ENCODE measurements at regions not wholly inside any gene's neighbourhood (a gene's known extent, or its start where the extent isn't known, plus 50 kb on each side); places are given as distances from the start of the nearest gene placed in this dataset.

DNA sequence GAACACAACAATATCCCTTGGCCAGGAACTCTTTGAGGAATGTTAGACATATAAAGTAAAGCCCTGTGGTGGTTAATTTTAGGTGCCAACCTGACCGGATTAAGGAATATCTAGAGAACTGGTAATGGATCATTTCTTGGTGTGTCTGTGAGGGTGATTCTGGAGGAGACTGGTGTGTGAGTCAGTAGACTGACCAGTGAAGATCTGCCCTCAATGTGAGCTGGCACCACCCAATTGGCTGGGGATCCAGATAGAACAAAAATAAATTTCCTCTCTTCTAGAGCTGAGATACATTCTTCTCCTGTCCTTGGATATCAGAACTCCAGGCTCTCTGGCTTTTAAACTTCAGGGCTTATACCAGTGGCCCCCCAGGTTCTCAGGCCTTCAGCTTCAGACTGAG, 56.2 kb upstream of the TNPO1 start:
- TF ChIP-seq, protein P1, sequence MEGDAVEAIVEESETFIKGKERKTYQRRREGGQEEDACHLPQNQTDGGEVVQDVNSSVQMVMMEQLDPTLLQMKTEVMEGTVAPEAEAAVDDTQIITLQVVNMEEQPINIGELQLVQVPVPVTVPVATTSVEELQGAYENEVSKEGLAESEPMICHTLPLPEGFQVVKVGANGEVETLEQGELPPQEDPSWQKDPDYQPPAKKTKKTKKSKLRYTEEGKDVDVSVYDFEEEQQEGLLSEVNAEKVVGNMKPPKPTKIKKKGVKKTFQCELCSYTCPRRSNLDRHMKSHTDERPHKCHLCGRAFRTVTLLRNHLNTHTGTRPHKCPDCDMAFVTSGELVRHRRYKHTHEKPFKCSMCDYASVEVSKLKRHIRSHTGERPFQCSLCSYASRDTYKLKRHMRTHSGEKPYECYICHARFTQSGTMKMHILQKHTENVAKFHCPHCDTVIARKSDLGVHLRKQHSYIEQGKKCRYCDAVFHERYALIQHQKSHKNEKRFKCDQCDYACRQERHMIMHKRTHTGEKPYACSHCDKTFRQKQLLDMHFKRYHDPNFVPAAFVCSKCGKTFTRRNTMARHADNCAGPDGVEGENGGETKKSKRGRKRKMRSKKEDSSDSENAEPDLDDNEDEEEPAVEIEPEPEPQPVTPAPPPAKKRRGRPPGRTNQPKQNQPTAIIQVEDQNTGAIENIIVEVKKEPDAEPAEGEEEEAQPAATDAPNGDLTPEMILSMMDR (IDR thresholded peaks at IDR 0.05), result no peak
- no peak for DNase-seq (ENCODE audit: low spot score)
- H3K4me3 ChIP-seq, result no peak overlapping the region
- H3K27ac ChIP-seq, result no peak overlapping the region

DNA sequence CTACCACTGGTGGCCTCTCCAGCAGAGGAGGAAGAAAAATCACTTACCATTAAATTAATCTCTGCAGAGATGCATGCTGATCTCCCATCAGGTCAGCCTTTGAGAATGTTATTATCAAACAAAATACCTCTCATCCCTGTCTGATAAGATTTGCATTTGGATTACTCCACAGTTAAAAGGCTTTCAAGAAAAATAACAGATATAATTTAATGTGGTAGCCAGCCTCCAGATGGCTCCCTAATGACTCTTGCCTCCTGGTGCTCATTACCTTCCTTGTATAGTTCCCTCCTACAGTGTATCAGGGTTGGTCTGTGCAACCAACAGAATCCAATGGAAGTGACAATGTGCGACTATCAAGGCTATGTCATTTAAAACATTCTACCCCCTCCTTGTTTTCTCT, 63.6 kb upstream of the TNPO1 start:
- TF ChIP-seq, protein P1 (IDR thresholded peaks at IDR 0.05), result no peak
- DNase-seq (ENCODE audit: low spot score), result no peak
- no peak overlapping the region for H3K27ac ChIP-seq
- H3K4me3 ChIP-seq, result no peak overlapping the region

DNA sequence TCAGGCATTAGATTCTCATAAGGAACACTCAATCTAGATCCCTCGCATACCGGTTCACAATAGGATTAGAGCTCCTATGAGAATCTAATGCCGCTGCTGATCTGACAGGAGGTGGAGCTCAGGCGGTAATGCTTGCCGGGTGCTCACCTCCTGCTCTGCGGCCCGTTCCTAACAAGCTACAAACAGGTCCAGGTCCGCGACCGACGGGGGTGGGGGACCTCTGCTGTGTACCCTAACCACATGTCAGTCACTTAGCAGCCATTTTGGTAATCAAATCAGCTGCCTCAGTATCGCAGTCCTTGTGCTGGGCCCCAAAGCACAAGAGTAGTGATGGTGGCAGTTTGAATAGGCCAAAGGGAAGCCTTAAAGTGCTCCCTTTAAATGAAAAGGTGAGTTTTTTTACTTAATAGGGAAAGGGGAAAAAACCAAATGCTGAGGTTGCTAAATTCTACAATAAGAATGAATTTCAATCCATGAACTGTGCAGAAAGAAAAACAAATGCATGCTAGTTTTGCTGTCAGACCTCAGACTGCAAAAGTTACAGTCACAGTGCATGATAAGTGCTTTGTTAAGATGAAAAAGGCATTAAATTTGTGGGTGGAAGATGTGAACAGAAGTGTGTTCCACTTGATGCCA, 67.0 kb upstream of the TNPO1 start:
- H3K27ac ChIP-seq, result no peak overlapping the region
- no peak overlapping the region for H3K4me3 ChIP-seq
- TF ChIP-seq, protein P1 (IDR thresholded peaks at IDR 0.05), result no peak
- DNase-seq (ENCODE audit: low spot score), result no peak

DNA sequence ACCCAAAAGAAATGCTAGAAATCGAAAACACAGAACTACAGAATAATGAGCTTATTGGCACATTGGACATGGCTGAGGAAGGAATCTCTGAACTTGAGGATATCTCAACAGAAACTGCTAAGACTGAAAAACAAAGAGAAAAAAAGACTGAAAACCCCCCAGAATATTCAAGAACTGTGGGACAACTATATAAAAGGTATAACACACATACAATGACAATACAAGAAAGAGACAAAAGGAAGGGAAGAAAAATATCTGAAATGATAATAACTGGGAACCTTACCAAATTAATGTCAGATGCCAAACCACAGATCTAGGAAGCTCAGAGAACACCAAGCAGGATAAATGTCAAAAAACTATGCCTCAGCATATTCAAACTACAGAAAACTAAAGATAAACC, 68.6 kb upstream of the TNPO1 start:
- TF ChIP-seq, protein P1 (IDR thresholded peaks at IDR 0.05), result no peak
- no peak for DNase-seq (ENCODE audit: low spot score)
- no peak overlapping the region for H3K4me3 ChIP-seq
- no peak overlapping the region for H3K27ac ChIP-seq

DNA sequence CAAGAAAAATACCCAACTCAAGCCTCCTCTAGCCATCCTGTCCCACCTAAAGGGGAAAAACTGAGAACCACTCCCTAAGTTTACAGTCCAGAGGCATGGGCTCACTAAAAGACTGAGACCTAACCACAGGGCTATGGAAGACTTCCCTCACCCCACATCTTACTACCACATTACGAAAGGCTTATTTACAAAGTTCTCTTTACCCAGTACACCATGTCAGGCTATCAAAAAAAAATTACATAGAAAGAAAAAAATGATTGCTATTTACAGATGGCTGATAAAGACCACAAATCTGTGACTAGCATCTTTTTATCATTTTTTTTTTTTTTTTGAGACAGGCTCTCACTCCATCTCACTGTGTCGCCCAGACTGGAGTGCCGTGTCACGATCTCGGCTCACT, 69.7 kb upstream of the TNPO1 start:
- Histone ChIP-seq H3K4me3 (no peak overlapping the region), H3K27ac (no peak overlapping the region)
- TF ChIP-seq, protein P1 (IDR thresholded peaks at IDR 0.05), result no peak
- DNase-seq (ENCODE audit: low spot score), result no peak

DNA sequence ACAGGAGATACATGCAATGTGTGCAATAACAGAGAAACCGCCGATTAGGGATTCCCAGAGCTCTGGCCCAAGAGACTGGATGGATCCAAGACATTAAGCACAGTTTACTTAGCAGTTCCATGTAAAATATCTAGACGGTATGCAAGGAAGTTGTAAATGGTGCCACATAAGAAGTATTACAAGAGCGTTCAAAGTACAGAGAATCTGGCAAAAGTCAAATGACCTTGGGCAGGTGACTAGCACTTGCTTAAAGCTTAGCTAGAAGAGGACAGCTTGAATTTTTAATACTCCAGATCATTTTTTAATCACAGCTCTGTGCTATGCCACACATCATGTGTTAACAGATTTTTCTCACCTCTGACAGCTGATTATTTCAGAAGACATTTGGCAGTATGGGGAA, 72.3 kb upstream of the TNPO1 start:
- no peak overlapping the region for H3K27ac ChIP-seq
- TF ChIP-seq, protein P1 (IDR thresholded peaks at IDR 0.05), result no peak
- no peak for DNase-seq (ENCODE audit: low spot score)
- no peak overlapping the region for H3K4me3 ChIP-seq

DNA sequence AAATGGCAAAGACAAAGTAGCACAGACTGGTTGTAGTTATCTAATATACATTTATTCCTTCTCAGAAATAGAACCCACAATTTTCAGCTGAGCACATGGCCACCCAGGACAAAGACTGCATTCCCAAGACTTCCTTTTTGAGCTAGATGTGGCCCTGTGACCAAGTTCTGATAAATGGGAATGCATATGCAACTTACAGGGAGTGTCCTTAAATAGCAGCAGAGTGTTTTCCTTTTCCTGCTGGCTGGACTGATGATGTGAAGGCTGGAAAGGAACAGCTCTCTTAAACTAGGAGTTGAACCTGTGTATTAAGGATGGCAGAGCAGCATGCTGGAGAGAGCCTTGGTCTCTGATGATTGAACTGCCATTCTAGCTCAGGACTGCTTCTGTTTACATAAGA, 74.7 kb upstream of the TNPO1 start:
- TF ChIP-seq, protein P1 (IDR thresholded peaks at IDR 0.05), result no peak
- Histone ChIP-seq H3K27ac (no peak overlapping the region), H3K4me3 (no peak overlapping the region)
- no peak for DNase-seq (ENCODE audit: low spot score)
